ENCODE measurements at regions not wholly inside any gene's neighbourhood (a gene's known extent, or its start where the extent isn't known, plus 50 kb on each side); places are given as distances from the start of the nearest gene placed in this dataset.
A peak's percentile ranks its signal among the peaks of the same experiment; 100 is the strongest.

GRCh38 chr17:36818134-36818825, 119.0 kb upstream of the LHX1 start:
- H3K4me3 ChIP-seq (ENCODE audit: control extremely low read depth in 1 of 5, extremely low read depth in 1 of 5, insufficient read depth in 1 of 5, low read depth in 2 of 5, low read length in 4 of 5): no peak overlapping the region
- CTCF ChIA-PET: no interaction called here
- peaks cover 70% of the 10 kb centered on the region for H3K27me3 Mint-ChIP-seq
- 86% methylated on average over 4 of the region's 9 CpGs for WGBS (ENCODE audit: insufficient coverage)
- no peak overlapping the region for H3K9ac ChIP-seq (ENCODE audit: low read length)
- TF ChIP-seq EZH2 (IDR thresholded peaks at IDR 0.05; ENCODE audit: borderline replicate concordance, insufficient read depth, low read depth, low read length, poor library complexity, severe bottlenecking) (no peak), CTCF (IDR thresholded peaks at IDR 0.05) (no peak)
- H3K79me2 ChIP-seq (ENCODE audit: control insufficient read depth, insufficient read depth, low read length): no peaks in the 10 kb centered on the region
- no peaks in the 10 kb centered on the region for H4K20me1 ChIP-seq (ENCODE audit: control insufficient read depth, insufficient read depth, low read length, poor library complexity, severe bottlenecking)
- no peak overlapping the region for H3K27ac Mint-ChIP-seq
- POLR2A ChIA-PET: no interaction called here
- H3K4me3 Mint-ChIP-seq: no peak overlapping the region
- H3K27me3 ChIP-seq (replicated peaks in 1 of 4; ENCODE audit: control extremely low read depth in 1 of 4, control insufficient read depth in 3 of 4, insufficient read depth in 4 of 4, low read length in 3 of 4): peaks cover 0 to 29% (median 2%) of the 10 kb centered on the region in 4 experiments
- no peak overlapping the region for H2AFZ ChIP-seq (ENCODE audit: insufficient read depth, low read depth, low read length, poor library complexity, severe bottlenecking)
- peaks cover 0 to 8% of the 10 kb centered on the region in 2 donors for H3K4me1 ChIP-seq (ENCODE audit: control insufficient read depth in 2 of 2, insufficient read depth in 2 of 2, low read length in 2 of 2)
- peaks cover 0 to 4% (median 0%) of the 10 kb centered on the region in 3 donors for H3K9me3 ChIP-seq (ENCODE audit: control extremely low read depth in 1 of 3, control insufficient read depth in 2 of 3, insufficient read depth in 1 of 3, low read length in 2 of 3)
- H3K4me1 Mint-ChIP-seq: peaks cover 7% of the 10 kb centered on the region
- no peaks in the 10 kb centered on the region for H3K36me3 ChIP-seq (replicated peaks in 1 of 2; ENCODE audit: control extremely low read depth in 1 of 2, control insufficient read depth in 1 of 2, extremely low read depth in 1 of 2, insufficient read depth in 2 of 2, low read length in 1 of 2)
- DNase-seq (no peak), ATAC-seq (ENCODE audit: low read depth) (no peak)
- intact Hi-C loops (cut with micrococcal nuclease): no loop called here
- H3K27ac ChIP-seq (ENCODE audit: low read length in 2 of 2): no peak overlapping the region
- no peak overlapping the region for H3K4me2 ChIP-seq (replicated peaks; ENCODE audit: low read depth, low read length, poor library complexity, severe bottlenecking)
- no peaks in the 10 kb centered on the region for H3K9me3 Mint-ChIP-seq (ENCODE audit: insufficient read depth)

GRCh38 chr17:36823850-36824677, 113.2 kb upstream of the LHX1 start:
- H3K27me3 ChIP-seq (replicated peaks in 1 of 4; ENCODE audit: control extremely low read depth in 1 of 4, control insufficient read depth in 3 of 4, insufficient read depth in 4 of 4, low read length in 3 of 4): peaks cover 0 to 32% (median 10%) of the 10 kb centered on the region in 4 experiments
- H3K27me3 Mint-ChIP-seq: peaks cover 62% of the 10 kb centered on the region
- no peak overlapping the region for H3K9ac ChIP-seq (ENCODE audit: low read length)
- no peak for DNase-seq
- H3K4me2 ChIP-seq (replicated peaks; ENCODE audit: low read depth, low read length, poor library complexity, severe bottlenecking): no peak overlapping the region
- 86% methylated on average over 5 of the region's 12 CpGs for WGBS (ENCODE audit: insufficient coverage)
- no peaks in the 10 kb centered on the region for H3K4me1 ChIP-seq (ENCODE audit: control insufficient read depth in 2 of 2, insufficient read depth in 2 of 2, low read length in 2 of 2)
- no peaks in the 10 kb centered on the region for H3K36me3 ChIP-seq (replicated peaks in 1 of 2; ENCODE audit: control extremely low read depth in 1 of 2, control insufficient read depth in 1 of 2, extremely low read depth in 1 of 2, insufficient read depth in 2 of 2, low read length in 1 of 2)
- H4K20me1 ChIP-seq (ENCODE audit: control insufficient read depth, insufficient read depth, low read length, poor library complexity, severe bottlenecking): no peaks in the 10 kb centered on the region
- no peak for ATAC-seq (ENCODE audit: low read depth)
- H3K4me3 ChIP-seq (ENCODE audit: control extremely low read depth in 1 of 5, extremely low read depth in 1 of 5, insufficient read depth in 1 of 5, low read depth in 2 of 5, low read length in 4 of 5): no peak overlapping the region
- POLR2A ChIA-PET: no interaction called here
- CTCF ChIA-PET: no interaction called here
- no peaks in the 10 kb centered on the region for H3K79me2 ChIP-seq (ENCODE audit: control insufficient read depth, insufficient read depth, low read length)
- no peaks in the 10 kb centered on the region for H3K9me3 Mint-ChIP-seq (ENCODE audit: insufficient read depth)
- TF ChIP-seq CTCF (IDR thresholded peaks at IDR 0.05) (no peak), EZH2 (IDR thresholded peaks at IDR 0.05; ENCODE audit: borderline replicate concordance, insufficient read depth, low read depth, low read length, poor library complexity, severe bottlenecking) (no peak)
- no peaks in the 10 kb centered on the region for H3K4me1 Mint-ChIP-seq
- no peak overlapping the region for H3K27ac Mint-ChIP-seq
- H3K9me3 ChIP-seq (ENCODE audit: control extremely low read depth in 1 of 3, control insufficient read depth in 2 of 3, insufficient read depth in 1 of 3, low read length in 2 of 3): no peaks in the 10 kb centered on the region
- H3K4me3 Mint-ChIP-seq: no peak overlapping the region
- H3K27ac ChIP-seq (ENCODE audit: low read length in 2 of 2): no peak overlapping the region
- H2AFZ ChIP-seq (ENCODE audit: insufficient read depth, low read depth, low read length, poor library complexity, severe bottlenecking): peak overlapping the region; percentile 16
- intact Hi-C loops (cut with micrococcal nuclease): no loop called here

Data from B cell (primary cell).